ENCODE measurements at regions not wholly inside any gene's neighbourhood (a gene's known extent, or its start where the extent isn't known, plus 50 kb on each side); places are given as distances from the start of the nearest gene placed in this dataset.

- TF ChIP-seq, protein P1, sequence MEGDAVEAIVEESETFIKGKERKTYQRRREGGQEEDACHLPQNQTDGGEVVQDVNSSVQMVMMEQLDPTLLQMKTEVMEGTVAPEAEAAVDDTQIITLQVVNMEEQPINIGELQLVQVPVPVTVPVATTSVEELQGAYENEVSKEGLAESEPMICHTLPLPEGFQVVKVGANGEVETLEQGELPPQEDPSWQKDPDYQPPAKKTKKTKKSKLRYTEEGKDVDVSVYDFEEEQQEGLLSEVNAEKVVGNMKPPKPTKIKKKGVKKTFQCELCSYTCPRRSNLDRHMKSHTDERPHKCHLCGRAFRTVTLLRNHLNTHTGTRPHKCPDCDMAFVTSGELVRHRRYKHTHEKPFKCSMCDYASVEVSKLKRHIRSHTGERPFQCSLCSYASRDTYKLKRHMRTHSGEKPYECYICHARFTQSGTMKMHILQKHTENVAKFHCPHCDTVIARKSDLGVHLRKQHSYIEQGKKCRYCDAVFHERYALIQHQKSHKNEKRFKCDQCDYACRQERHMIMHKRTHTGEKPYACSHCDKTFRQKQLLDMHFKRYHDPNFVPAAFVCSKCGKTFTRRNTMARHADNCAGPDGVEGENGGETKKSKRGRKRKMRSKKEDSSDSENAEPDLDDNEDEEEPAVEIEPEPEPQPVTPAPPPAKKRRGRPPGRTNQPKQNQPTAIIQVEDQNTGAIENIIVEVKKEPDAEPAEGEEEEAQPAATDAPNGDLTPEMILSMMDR (conservative IDR thresholded peaks at IDR 0.05): no peak
- TF ChIP-seq EZH2 (IDR thresholded peaks at IDR 0.05; ENCODE audit: low read depth): no peak
Measured at GRCh38 chr1:14003552-14003951, 303.6 kb downstream of the PRDM2 start.

All from PC-9 (cell line).